Mesothelial cell of epicardium (in vitro differentiated cells): ENCODE measurements at regions not wholly inside any gene's neighbourhood (a gene's known extent, or its start where the extent isn't known, plus 50 kb on each side); places are given as distances from the start of the nearest gene placed in this dataset.

Source experiments
- DNase-seq, 2 experiments: peaks; one replicate each; pipeline ENCODE4 v3.0.0; 2021; ENCODE audit warnings: low spot score in 2 of 2; ENCODE audit not compliant: unreplicated experiment in 2 of 2
- H3K27ac Mint-ChIP-seq: 2 replicates; pipeline ENCODE4 v1.8.0; 2021; ENCODE audit warnings: mixed read lengths
- H3K27me3 Mint-ChIP-seq: 2 replicates; pipeline ENCODE4 v1.8.0; 2021; ENCODE audit warnings: low read depth, mixed read lengths
- H3K36me3 Mint-ChIP-seq: 2 replicates; pipeline ENCODE4 v1.8.0; 2021; ENCODE audit warnings: mixed read lengths
- H3K4me1 Mint-ChIP-seq: 2 replicates; pipeline ENCODE4 v1.8.0; 2021; ENCODE audit warnings: mixed read lengths
- H3K4me3 Mint-ChIP-seq: 2 replicates; pipeline ENCODE4 v1.8.0; 2021; ENCODE audit warnings: mild to moderate bottlenecking, moderate library complexity, mixed read lengths
- H3K9me3 Mint-ChIP-seq: 2 replicates; pipeline ENCODE4 v1.8.0; 2021; ENCODE audit warnings: mixed read lengths
- CTCF ChIP-seq: fragments of 200-600 bp; sonication (generic); IDR thresholded peaks from one replicate; pipeline ENCODE4 v1.5.0; 2021; ENCODE audit warnings: antibody characterized with exemption; ENCODE audit not compliant: unreplicated experiment

GRCh38 chr22:47245286-47245685, 482.8 kb downstream of the TBC1D22A start:
- TF ChIP-seq CTCF, result no peak
- no peak overlapping the region for H3K4me3 Mint-ChIP-seq
- DNase-seq, result no peak
- no peaks in the 10 kb centered on the region for H3K4me1 Mint-ChIP-seq
- H3K36me3 Mint-ChIP-seq, result no peaks in the 10 kb centered on the region
- H3K27me3 Mint-ChIP-seq, result no peaks in the 10 kb centered on the region
- no peak overlapping the region for H3K27ac Mint-ChIP-seq
- peaks cover 67% of the 10 kb centered on the region for H3K9me3 Mint-ChIP-seq

GRCh38 chr22:47240116-47240515, 477.7 kb downstream of the TBC1D22A start:
- Mint-ChIP-seq H3K9me3 (peaks cover 55% of the 10 kb centered on the region), H3K4me3 (no peak overlapping the region), H3K27ac (no peak overlapping the region), H3K4me1 (no peaks in the 10 kb centered on the region), H3K27me3 (no peaks in the 10 kb centered on the region), H3K36me3 (peaks cover 2% of the 10 kb centered on the region)
- no peak for DNase-seq
- no peak for TF ChIP-seq CTCF

- Mint-ChIP-seq H3K9me3 (peaks cover 48% of the 10 kb centered on the region), H3K27ac (no peak overlapping the region), H3K4me3 (no peak overlapping the region), H3K4me1 (no peaks in the 10 kb centered on the region), H3K36me3 (peaks cover 2% of the 10 kb centered on the region), H3K27me3 (no peaks in the 10 kb centered on the region)
- DNase-seq, result no peak
- TF ChIP-seq CTCF, result no peak
Observed at GRCh38 chr22:47239474-47239860, 477.0 kb downstream of the TBC1D22A start.

- no peak for TF ChIP-seq CTCF
- Mint-ChIP-seq H3K4me3 (no peak overlapping the region), H3K9me3 (peaks cover 42% of the 10 kb centered on the region), H3K27ac (no peak overlapping the region), H3K4me1 (no peaks in the 10 kb centered on the region), H3K27me3 (no peaks in the 10 kb centered on the region), H3K36me3 (peaks cover 2% of the 10 kb centered on the region)
- DNase-seq, result no peak
Observed at GRCh38 chr22:47238690-47239473, 476.4 kb downstream of the TBC1D22A start.

- no peak for DNase-seq
- no peak overlapping the region for H3K27ac Mint-ChIP-seq
- H3K4me1 Mint-ChIP-seq, result no peaks in the 10 kb centered on the region
- H3K4me3 Mint-ChIP-seq, result no peak overlapping the region
- H3K27me3 Mint-ChIP-seq, result no peaks in the 10 kb centered on the region
- peaks cover 2% of the 10 kb centered on the region for H3K36me3 Mint-ChIP-seq
- H3K9me3 Mint-ChIP-seq, result peaks cover 45% of the 10 kb centered on the region
- no peak for TF ChIP-seq CTCF
Observed at GRCh38 chr22:47237890-47238480, 475.5 kb downstream of the TBC1D22A start.
